ENCODE measurements at regions not wholly inside any gene's neighbourhood (a gene's known extent, or its start where the extent isn't known, plus 50 kb on each side); places are given as distances from the start of the nearest gene placed in this dataset.
"Not testable (repeated sequence)": the region's sequence is repeated elsewhere in the genome, so short reads cannot be mapped to it uniquely, and the experiment has no call there.

DNA sequence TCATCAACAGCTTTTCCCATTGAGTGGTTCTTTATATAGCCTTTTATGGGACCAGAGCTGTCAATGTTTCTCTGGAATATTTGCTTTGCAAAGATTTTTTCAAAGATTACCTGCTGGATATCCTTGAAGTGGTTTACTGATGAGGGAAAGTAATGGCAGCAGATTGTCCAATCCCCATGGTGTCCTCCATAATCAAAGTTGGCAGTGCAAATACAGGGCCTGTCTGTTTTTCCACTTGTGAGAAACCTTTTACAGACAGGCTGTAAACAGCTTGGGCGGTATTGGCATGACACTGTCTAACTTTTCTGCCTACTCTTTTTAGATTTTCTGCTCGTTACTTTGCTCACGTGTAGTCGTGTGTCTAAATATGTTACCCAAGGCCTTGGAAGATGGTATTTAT is 641.9 kb upstream of the NR3C2 start:
- no peak for DNase-seq (ENCODE audit: low read depth, low spot score)
- in situ Hi-C loops (cut with HindIII; ENCODE audit: low pct_unique_long_range_greater_than_20kb, low sequenced_read_pairs), result no loop called here

GRCh38 chr4:149077181-149077580 is 635.0 kb upstream of the NR3C2 start:
- DNase-seq (ENCODE audit: low read depth, low spot score), result no peak
- in situ Hi-C loops (cut with HindIII; ENCODE audit: low pct_unique_long_range_greater_than_20kb, low sequenced_read_pairs), result no loop called here

DNA sequence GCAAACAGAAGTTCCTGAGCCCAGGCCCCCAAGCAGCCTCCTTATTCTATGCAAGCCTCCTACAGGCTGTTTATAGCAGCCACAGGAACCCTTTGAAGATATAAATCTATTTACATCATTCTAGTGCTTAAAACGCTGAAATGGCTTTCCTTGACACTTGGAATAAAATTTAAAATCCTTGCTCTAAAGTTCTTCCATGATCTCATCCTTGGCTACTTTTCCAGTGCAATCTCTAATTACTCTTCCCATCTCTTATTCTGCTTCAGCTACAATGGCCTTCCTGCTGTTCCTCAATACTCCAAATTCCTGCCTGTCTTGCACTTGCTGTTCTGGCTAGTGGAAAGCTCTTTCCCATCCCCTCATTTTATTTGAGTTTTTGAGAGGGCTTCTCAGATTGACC is 634.2 kb upstream of the NR3C2 start:
- in situ Hi-C loops (cut with HindIII; ENCODE audit: low pct_unique_long_range_greater_than_20kb, low sequenced_read_pairs), result no loop called here
- DNase-seq (ENCODE audit: low read depth, low spot score), result no peak

DNA sequence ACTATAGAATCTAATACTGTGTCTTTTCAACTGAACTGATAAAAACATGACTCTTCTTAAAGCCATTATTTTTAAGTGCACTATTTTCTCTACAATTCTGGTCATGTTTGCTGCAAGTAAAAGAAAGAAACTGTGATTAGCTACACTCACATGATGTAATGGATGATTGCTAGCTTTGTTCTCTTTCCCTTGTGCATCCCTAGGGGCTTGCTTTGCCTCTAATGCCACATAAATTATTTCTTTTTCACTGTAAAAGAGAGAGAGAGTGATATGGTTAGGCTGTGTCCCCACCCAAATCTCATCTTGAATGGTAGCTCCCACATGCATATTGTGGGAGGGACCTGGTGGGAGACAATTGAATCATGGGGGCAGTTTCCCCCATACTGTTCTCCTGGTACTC is 630.2 kb upstream of the NR3C2 start:
- in situ Hi-C loops (cut with HindIII; ENCODE audit: low pct_unique_long_range_greater_than_20kb, low sequenced_read_pairs), result no loop called here
- no peak for DNase-seq (ENCODE audit: low read depth, low spot score)

- DNase-seq (ENCODE audit: low read depth, low spot score), result no peak
- in situ Hi-C loops (cut with HindIII; ENCODE audit: low pct_unique_long_range_greater_than_20kb, low sequenced_read_pairs), result no loop called here
Observed at GRCh38 chr4:149065753-149066152, 623.5 kb upstream of the NR3C2 start.

GRCh38 chr4:149062997-149063396 is 620.8 kb upstream of the NR3C2 start:
- in situ Hi-C loops (cut with HindIII; ENCODE audit: low pct_unique_long_range_greater_than_20kb, low sequenced_read_pairs), result no loop called here
- no peak for DNase-seq (ENCODE audit: low read depth, low spot score)

DNA sequence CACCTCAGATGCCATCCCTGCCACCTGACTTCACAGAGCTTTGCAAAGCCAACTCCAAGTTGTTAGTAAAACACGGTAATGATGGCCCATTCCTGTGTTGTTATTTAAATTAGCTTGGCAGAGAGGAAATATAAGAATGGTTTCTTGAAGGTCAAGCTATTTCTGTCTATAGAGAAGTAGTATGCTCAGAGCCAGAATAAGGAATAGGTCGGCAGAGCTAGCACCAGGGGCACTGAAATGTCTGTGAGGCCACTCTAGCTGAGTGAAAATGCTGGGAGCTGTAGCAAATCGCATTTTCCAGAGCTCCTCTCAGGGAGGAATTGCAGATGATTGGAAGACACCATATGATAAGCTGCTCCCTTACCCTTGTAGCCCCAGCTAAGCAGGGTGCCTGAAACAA is 615.4 kb upstream of the NR3C2 start:
- in situ Hi-C loops (cut with HindIII; ENCODE audit: low pct_unique_long_range_greater_than_20kb, low sequenced_read_pairs), result no loop called here
- no peak for DNase-seq (ENCODE audit: low read depth, low spot score)

DNA sequence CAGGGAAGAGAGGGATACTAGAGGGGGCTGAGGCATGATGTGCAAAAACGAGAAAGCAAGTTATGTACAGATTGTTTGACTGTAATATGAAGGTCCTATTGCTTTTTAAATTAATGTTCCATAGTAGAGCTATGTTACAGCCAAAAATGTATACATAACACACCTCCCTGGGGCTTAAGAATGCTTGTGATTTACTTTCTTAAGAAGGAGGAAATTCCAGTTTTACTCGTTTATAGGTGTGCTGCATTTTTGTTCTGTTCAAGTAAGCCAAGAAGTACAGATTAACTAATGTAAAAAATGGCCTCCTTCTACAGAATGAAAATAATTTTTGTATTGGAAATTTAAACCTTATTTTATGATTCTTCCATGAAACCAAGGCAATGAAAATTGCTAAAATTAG is 614.4 kb upstream of the NR3C2 start:
- no peak for DNase-seq (ENCODE audit: low read depth, low spot score)
- in situ Hi-C loops (cut with HindIII; ENCODE audit: low pct_unique_long_range_greater_than_20kb, low sequenced_read_pairs), result no loop called here

GRCh38 chr4:149055624-149056023 is 613.4 kb upstream of the NR3C2 start:
- DNase-seq (ENCODE audit: low read depth, low spot score), result no peak
- in situ Hi-C loops (cut with HindIII; ENCODE audit: low pct_unique_long_range_greater_than_20kb, low sequenced_read_pairs), result no loop called here

- in situ Hi-C loops (cut with HindIII; ENCODE audit: low pct_unique_long_range_greater_than_20kb, low sequenced_read_pairs), result no loop called here
- no peak for DNase-seq (ENCODE audit: low read depth, low spot score)
Observed at GRCh38 chr4:149050840-149051239, 608.6 kb upstream of the NR3C2 start.

DNA sequence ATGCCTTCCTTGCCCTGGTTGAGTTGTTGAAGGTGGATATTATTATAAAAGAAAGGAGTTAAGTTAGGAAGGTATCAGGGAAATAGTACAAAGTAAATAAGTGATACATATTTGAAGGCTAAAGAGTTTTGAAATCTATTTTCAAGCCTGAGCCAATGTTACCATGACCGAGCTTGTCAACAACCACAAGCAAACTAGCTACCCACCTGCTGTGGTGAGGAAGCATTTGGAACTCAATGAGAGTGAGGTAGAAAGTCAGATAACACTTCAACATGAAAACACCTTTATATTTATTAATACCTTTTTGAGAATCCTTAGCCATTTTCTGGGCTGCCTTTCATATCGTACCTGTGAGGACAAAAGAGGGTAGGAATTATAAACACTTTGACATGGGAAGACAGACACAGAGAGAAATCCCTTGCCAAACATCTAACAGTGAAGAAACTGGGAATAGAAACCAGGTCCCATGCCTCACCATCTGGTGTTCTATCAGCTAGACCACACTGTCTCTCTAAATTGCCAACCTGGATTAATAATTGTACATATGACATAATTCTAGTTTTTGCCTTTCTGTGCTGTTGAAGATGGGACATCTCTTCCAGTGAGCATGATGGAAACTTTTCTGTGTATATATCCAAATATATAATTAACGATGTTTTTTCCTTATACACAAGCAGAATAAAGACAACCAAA is 606.4 kb upstream of the NR3C2 start:
- in situ Hi-C loops (cut with HindIII; ENCODE audit: low pct_unique_long_range_greater_than_20kb, low sequenced_read_pairs), result no loop called here
- no peak for DNase-seq (ENCODE audit: low read depth, low spot score)

GRCh38 chr4:149047368-149047767 is 605.2 kb upstream of the NR3C2 start:
- no peak for DNase-seq (ENCODE audit: low read depth, low spot score)
- in situ Hi-C loops (cut with HindIII; ENCODE audit: low pct_unique_long_range_greater_than_20kb, low sequenced_read_pairs), result no loop called here

DNA sequence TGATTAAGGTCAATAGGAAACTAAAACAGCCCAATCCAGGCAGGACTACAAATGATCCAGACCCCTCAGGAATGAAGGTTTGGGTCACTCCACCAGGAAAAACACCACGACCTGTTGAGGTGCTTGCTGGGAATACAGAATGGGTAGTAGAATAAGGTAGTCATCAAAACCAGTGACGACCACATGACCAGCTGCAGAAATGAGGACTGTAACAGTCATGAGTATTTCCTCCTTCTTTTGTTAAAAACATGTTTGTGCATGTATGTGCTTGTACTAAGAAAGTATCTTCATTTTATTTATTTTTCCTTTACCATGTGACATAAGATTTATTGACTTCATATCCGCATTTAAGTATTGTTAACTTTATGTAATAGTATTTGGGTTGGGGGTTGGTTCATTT is 603.5 kb upstream of the NR3C2 start:
- in situ Hi-C loops (cut with HindIII; ENCODE audit: low pct_unique_long_range_greater_than_20kb, low sequenced_read_pairs), result no loop called here
- DNase-seq (ENCODE audit: low read depth, low spot score), result no peak

DNA sequence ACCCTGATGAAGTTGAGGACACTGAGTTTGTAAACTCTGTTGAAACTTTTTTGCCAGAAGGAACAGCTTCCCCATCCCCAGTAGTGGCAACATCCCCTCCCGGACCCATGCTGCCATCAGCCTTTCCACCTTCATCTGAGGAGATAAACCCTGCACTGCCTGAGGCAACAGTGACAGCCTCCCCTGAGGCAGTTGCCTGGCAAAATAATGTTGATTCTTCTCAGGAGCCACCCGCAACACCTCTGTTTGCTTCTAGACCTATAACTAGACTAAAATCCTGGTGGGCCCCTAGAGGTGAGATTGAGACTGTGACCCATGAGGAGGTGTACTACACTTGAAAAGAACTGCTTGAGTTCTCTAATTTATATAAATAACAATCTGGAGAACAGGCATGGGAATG is 597.6 kb upstream of the NR3C2 start:
- DNase-seq (ENCODE audit: low read depth, low spot score); in situ Hi-C loops (cut with HindIII; ENCODE audit: low pct_unique_long_range_greater_than_20kb, low sequenced_read_pairs): not testable (repeated sequence)

DNA sequence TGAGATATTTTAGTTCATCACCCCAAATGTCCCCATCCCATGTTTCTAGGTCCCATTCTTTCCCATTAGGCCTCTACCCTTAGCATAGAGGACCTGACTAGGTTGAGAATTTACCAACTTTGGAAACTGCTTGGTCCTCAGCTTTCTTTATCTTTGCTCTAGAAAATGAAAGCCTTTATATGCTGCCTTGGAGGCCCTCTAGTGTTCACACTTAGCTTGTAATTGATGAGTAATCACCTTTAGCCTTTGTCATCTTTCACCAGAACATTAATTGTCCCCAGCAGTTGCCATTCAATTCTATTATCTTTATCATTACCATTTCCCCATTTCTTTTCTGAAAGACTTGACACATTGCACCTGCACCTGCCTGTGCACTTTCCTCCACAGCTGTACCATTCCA is 589.2 kb upstream of the NR3C2 start:
- in situ Hi-C loops (cut with HindIII; ENCODE audit: low pct_unique_long_range_greater_than_20kb, low sequenced_read_pairs), result no loop called here
- DNase-seq (ENCODE audit: low read depth, low spot score), result peak; percentile 29

GRCh38 chr4:149029056-149029651 is 586.9 kb upstream of the NR3C2 start:
- in situ Hi-C loops (cut with HindIII; ENCODE audit: low pct_unique_long_range_greater_than_20kb, low sequenced_read_pairs), result no loop called here

GRCh38 chr4:149026696-149027095 is 584.5 kb upstream of the NR3C2 start:
- in situ Hi-C loops (cut with HindIII; ENCODE audit: low pct_unique_long_range_greater_than_20kb, low sequenced_read_pairs), result no loop called here
- DNase-seq (ENCODE audit: low read depth, low spot score), result no peak

More at GRCh38 chr4:149029056-149029651, 586.9 kb upstream of the NR3C2 start:
- no peak for DNase-seq (ENCODE audit: low read depth, low spot score)

DNA sequence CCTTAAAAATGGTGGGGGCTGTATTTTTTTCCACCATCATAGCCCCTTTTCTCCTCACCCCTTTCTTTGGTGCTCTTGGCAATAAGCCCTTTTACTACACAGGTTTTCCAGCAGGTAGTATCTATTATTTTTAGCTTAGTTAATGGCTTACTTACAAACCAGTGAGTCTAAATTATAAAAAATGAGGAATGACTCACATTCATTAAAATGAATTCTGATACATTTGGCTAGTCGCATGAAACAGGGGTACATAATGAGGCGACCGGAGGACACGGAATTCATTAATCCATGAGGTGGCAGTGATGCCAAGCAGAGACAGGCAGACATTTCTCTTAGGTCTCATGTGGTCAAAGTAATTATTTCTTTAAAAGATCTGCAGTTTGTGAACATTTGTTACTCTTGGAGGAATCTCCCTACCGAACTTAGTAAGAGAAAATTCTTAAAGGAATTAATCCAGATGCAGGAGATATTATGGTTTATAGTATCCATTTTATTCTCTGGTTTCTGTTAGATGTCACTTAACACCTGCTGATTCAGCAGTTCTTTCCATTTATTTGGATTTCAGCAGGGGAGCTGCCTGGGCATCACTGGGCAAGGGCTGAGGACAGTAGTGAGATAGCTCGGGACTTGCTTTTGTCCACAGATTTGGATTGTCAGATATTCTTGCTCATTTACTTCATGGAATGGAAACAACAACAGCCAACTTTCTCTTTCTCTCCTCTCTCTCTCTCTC is 575.0 kb upstream of the NR3C2 start:
- no peak for DNase-seq (ENCODE audit: low read depth, low spot score)
- in situ Hi-C loops (cut with HindIII; ENCODE audit: low pct_unique_long_range_greater_than_20kb, low sequenced_read_pairs), result no loop called here

- DNase-seq (ENCODE audit: low read depth, low spot score), result no peak
- in situ Hi-C loops (cut with HindIII; ENCODE audit: low pct_unique_long_range_greater_than_20kb, low sequenced_read_pairs), result no loop called here
Observed at GRCh38 chr4:149009223-149009622, 567.0 kb upstream of the NR3C2 start.

Measured in SK-MEL-5 (cell line).